Body of pancreas (tissue), 4 donors: ENCODE measurements at regions not wholly inside any gene's neighbourhood (a gene's known extent, or its start where the extent isn't known, plus 50 kb on each side); places are given as distances from the start of the nearest gene placed in this dataset.

ENCODE experiments used
- ATAC-seq: fragments of 150-250 bp; one replicate; pipeline ENCODE4 v1.9.1; 2016
- DNase-seq, 4 donors: peaks; one replicate each; pipeline ENCODE4 v3.0.0-alpha.2; 2019
- H3K27ac ChIP-seq, 4 donors: fragments of 200-600 bp; sonication (generic); 1 replicate in 3 of 4; 2 replicates in 1 of 4; pipeline versions ENCODE4 v1.5.1 to v1.6.1; 2016 to 2019; ENCODE audit warnings: mild to moderate bottlenecking in 1 of 4, mixed read lengths in 1 of 4, moderate library complexity in 1 of 4
- H3K27me3 ChIP-seq, 2 donors: fragments of 200-600 bp; sonication (generic); one replicate each; pipeline ENCODE4 v1.6.0; 2016; ENCODE audit warnings: mild to moderate bottlenecking in 1 of 2
- H3K36me3 ChIP-seq, 2 donors: fragments of 200-600 bp; sonication (generic); replicated peaks in 1 of 2; 2 replicates each; pipeline ENCODE4 v1.5.1; 2016; ENCODE audit warnings: low read depth in 2 of 2; ENCODE audit not compliant: insufficient read depth in 1 of 2
- H3K4me1 ChIP-seq: fragments of 200-600 bp; sonication (generic); one replicate; pipeline ENCODE4 v1.6.0; 2016
- H3K4me3 ChIP-seq, 2 donors: fragments of 200-600 bp; sonication (generic); 1 replicate in 1 of 2; 2 replicates in 1 of 2; pipeline ENCODE4 v1.5.1; 2016 to 2019
- H3K9me3 ChIP-seq, 3 donors: fragments of 200-600 bp; sonication (generic); 1 replicate in 2 of 3; 2 replicates in 1 of 3; pipeline ENCODE4 v1.5.1; 2016
- POLR2A ChIP-seq, 3 donors: fragments of 450-650 bp; IDR thresholded peaks; one replicate each; pipeline ENCODE4 v1.6.1; 2016; ENCODE audit warnings: antibody characterized with exemption in 3 of 3, mild to moderate bottlenecking in 2 of 3
- WGBS, 2 donors: methylation state at CpG; one replicate each; pipeline ENCODE4 v1.1.5; 2017; 5-methylcytosine and 5-hydroxymethylcytosine counted together
- intact Hi-C: fragments of 100-400 bp; cut with DNase I; formaldehyde crosslinking; loops from one replicate; pipeline ENCODE4 v1.15.1; 2023
- TF ChIP-seq, protein P1 (sequence below), 7 experiments: fragments of 450-650 bp in 4 of 7; fragments of 200-600 bp in 3 of 7; sonication (generic) in 3 of 7; IDR thresholded peaks; one replicate each; pipeline ENCODE4 v1.5.1; 2016 to 2019; ENCODE audit warnings: antibody characterized with exemption in 7 of 7

DNA sequence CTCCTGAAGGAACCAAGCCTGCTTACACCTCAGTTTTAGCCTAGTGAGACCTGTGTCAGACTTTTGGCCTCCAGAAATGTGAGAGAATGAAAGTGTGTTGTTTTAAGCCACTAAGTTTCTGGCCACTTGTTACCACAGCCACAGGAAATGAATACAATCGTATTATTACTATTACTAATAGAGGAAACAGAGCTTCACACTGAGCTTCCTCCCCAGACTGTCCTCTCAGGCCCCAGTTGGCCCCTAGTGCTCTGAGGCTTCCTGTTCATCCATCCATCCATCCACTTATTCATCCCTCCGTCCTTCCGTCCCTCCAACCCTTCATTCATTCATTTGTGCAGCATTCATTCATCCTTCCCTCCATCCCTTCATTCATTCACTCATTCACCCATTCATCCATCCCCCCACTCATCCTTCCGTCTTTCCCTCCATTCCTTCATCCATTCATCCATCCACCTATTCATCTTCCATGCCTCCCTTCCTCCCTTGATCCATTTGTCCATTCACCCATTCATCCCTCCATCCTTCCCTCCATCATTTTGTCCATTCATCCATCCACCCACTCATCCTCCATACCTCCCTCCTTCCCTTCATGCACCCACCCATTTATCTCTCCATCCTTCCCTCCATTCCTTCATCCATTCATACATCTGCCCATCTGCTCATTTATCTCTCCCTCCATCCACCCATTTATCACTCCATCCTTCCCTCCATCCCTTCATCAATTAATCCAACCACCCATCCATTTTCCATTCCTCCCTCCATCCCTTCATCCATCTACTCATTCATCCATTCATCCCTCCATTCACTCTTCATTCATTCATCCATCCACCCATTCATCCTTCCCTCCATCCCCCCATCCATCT is 95.0 kb downstream of the FOXL1 start:
- no peak overlapping the region for H3K4me3 ChIP-seq
- no peaks in the 10 kb centered on the region for H3K36me3 ChIP-seq
- no peak for TF ChIP-seq POLR2A (IDR thresholded peaks at IDR 0.05)
- no peaks in the 10 kb centered on the region for H3K4me1 ChIP-seq
- H3K9me3 ChIP-seq = no peaks in the 10 kb centered on the region
- ATAC-seq (no peak), DNase-seq (no peak)
- intact Hi-C loops = no loop called here
- no peak overlapping the region for H3K27ac ChIP-seq
- H3K27me3 ChIP-seq = peaks cover 0 to 6% of the 10 kb centered on the region in 2 donors
- WGBS, 2 donors = 54 to 69% methylated on average over 4 of the region's 4 CpGs

DNA sequence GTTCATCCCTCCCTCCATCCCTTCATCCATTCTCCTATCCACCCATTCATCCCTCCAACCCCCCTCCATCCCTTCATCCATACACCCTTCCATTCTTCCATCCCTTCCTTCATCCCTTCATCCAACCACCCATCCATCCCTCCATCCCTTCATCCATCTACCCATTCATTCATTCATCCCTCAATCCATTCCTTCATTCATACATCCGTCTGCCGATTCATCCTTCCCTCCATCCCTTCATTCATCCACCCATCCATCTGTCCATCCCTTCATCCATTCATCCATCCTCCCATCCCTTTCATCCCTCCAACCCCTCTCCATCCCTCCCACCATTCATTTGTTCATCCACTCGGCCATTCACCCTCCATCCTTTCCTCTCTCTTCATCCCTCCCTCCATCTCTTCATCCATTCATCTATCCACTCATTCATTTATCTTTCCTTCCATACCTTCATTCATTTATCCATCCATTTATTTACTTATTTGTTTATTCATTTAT is 95.7 kb downstream of the FOXL1 start:
- intact Hi-C loops = no loop called here
- DNase-seq (no peak), ATAC-seq (no peak)
- H3K36me3 ChIP-seq = no peaks in the 10 kb centered on the region
- no peak overlapping the region for H3K27ac ChIP-seq
- WGBS, 2 donors = 72 to 77% methylated on average over 3 of the region's 3 CpGs
- H3K27me3 ChIP-seq = peaks cover 0 to 6% of the 10 kb centered on the region in 2 donors
- no peaks in the 10 kb centered on the region for H3K4me1 ChIP-seq
- no peak overlapping the region for H3K4me3 ChIP-seq
- TF ChIP-seq, protein P1, sequence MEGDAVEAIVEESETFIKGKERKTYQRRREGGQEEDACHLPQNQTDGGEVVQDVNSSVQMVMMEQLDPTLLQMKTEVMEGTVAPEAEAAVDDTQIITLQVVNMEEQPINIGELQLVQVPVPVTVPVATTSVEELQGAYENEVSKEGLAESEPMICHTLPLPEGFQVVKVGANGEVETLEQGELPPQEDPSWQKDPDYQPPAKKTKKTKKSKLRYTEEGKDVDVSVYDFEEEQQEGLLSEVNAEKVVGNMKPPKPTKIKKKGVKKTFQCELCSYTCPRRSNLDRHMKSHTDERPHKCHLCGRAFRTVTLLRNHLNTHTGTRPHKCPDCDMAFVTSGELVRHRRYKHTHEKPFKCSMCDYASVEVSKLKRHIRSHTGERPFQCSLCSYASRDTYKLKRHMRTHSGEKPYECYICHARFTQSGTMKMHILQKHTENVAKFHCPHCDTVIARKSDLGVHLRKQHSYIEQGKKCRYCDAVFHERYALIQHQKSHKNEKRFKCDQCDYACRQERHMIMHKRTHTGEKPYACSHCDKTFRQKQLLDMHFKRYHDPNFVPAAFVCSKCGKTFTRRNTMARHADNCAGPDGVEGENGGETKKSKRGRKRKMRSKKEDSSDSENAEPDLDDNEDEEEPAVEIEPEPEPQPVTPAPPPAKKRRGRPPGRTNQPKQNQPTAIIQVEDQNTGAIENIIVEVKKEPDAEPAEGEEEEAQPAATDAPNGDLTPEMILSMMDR (IDR thresholded peaks at IDR 0.05) = no peak
- TF ChIP-seq POLR2A (IDR thresholded peaks at IDR 0.05) = no peak
- no peaks in the 10 kb centered on the region for H3K9me3 ChIP-seq

DNA sequence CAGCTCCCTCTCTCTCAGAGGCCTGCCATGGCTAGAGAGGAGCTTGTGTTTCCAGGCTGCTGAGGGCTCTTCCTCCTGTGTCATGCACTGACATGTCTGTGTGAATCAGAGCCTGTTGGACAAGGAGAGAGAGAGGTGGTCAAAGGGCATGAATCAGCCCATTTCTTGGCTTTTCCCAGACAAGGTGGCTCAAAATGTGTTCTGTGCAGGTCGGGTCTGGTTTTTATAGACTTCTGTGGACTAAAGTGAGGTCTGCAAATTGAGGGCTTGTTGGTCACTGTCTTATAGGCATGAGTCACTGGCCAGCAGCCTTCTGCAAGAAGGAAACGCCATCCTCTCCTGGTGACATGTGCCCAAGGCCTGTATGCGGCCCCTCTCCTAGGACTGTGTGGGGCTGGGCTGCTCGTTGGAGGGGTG is 97.9 kb downstream of the FOXL1 start:
- Histone ChIP-seq H3K36me3 (no peaks in the 10 kb centered on the region), H3K4me1 (no peaks in the 10 kb centered on the region), H3K9me3 (no peaks in the 10 kb centered on the region), H3K4me3 (no peak overlapping the region), H3K27me3 (peaks cover 0 to 6% of the 10 kb centered on the region in 2 donors), H3K27ac (no peak overlapping the region)
- no peak for DNase-seq
- ATAC-seq = no peak
- WGBS, 2 donors = 43 to 57% methylated on average over 1 to 4 of the region's 4 CpGs
- intact Hi-C loops = no loop called here
- TF ChIP-seq, protein P1 (IDR thresholded peaks at IDR 0.05) = no peak
- TF ChIP-seq POLR2A (IDR thresholded peaks at IDR 0.05) = no peak

DNA sequence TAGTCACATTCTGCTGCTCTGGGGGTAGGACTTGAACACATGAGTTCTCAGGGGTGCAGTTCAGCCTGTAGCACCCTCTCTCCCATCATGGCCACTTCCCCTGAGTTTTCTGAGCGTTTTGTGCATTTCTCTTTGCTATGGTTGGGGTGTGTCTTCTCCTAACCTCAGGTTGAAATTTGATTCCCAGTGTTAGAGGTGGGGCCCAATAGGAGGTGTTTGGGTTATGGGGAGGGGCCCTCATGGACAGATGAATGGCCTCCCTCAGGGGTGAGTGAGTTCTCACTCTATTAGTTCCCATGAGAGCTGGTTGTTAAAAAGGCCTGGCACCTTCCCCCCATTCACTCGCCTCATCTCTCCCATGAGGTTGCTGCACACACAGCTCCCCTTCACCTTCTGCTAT is 101.1 kb downstream of the FOXL1 start:
- no peak overlapping the region for H3K4me3 ChIP-seq
- no peak for TF ChIP-seq POLR2A (IDR thresholded peaks at IDR 0.05)
- TF ChIP-seq, protein P1 (IDR thresholded peaks at IDR 0.05) = no peak
- ATAC-seq (no peak), DNase-seq (no peak)
- 65 to 79% methylated on average over 2 of the region's 2 CpGs for WGBS, 2 donors
- intact Hi-C loops = no loop called here
- no peaks in the 10 kb centered on the region for H3K36me3 ChIP-seq
- no peaks in the 10 kb centered on the region for H3K9me3 ChIP-seq
- H3K4me1 ChIP-seq = no peaks in the 10 kb centered on the region
- no peak overlapping the region for H3K27ac ChIP-seq
- H3K27me3 ChIP-seq = peaks cover 0 to 6% of the 10 kb centered on the region in 2 donors

DNA sequence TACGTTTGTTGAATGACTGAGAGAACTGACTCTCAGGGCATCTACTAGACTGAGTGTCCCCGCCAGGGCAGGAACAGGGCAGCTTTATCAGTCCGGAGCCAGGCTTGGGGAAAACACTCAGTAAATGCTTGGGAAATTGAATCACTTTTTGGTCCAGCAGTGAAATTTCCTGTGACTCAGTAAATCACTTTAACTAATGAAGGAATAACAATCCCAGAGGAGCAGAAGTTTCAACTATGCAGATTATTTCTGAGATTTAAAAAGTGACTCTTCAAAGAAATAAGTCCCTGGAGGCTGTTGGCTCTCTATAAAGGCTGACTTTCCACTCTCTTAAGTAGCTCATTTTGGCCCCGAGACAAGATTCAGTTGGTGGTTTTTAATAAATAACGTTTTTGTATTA is 101.8 kb downstream of the FOXL1 start:
- no peak for DNase-seq
- no peak overlapping the region for H3K27ac ChIP-seq

More for the DNA sequence above, 101.8 kb downstream of the FOXL1 start:
- no peak overlapping the region for H3K4me3 ChIP-seq
- TF ChIP-seq, protein P1 (IDR thresholded peaks at IDR 0.05) = no peak
- no peak for TF ChIP-seq POLR2A (IDR thresholded peaks at IDR 0.05)
- no peaks in the 10 kb centered on the region for H3K9me3 ChIP-seq
- H3K36me3 ChIP-seq = no peaks in the 10 kb centered on the region
- no peak for ATAC-seq
- WGBS, 2 donors = 36 to 37% methylated on average over 5 of the region's 5 CpGs
- intact Hi-C loops = no loop called here
- peaks cover 0 to under 1% of the 10 kb centered on the region in 2 donors for H3K27me3 ChIP-seq
- no peaks in the 10 kb centered on the region for H3K4me1 ChIP-seq
